Hepatocyte (in vitro differentiated cells): ENCODE measurements at regions not wholly inside any gene's neighbourhood (a gene's known extent, or its start where the extent isn't known, plus 50 kb on each side); places are given as distances from the start of the nearest gene placed in this dataset.

Experiments
- CTCF ChIP-seq: fragments of 200-600 bp; sonication (generic); IDR thresholded peaks from 2 replicates; pipeline ENCODE4 v1.5.1; 2016; ENCODE audit warnings: antibody characterized with exemption, mild to moderate bottlenecking; ENCODE audit not compliant: poor library complexity
- EZH2phosphoT487 ChIP-seq: fragments of 200-600 bp; sonication (generic); IDR thresholded peaks from one replicate; pipeline ENCODE4 v1.6.1; 2018; ENCODE audit warnings: antibody characterized with exemption, mild to moderate bottlenecking, low read depth, moderate library complexity; ENCODE audit not compliant: unreplicated experiment, severe bottlenecking

GRCh38 chr12:67182551-67182950, 86.6 kb upstream of the CAND1 start:
- TF ChIP-seq CTCF (no peak), EZH2phosphoT487 (no peak)
